Memory B cell (primary cell): ENCODE measurements at regions not wholly inside any gene's neighbourhood (a gene's known extent, or its start where the extent isn't known, plus 50 kb on each side); places are given as distances from the start of the nearest gene placed in this dataset.
"Not testable (repeated sequence)": the region's sequence is repeated elsewhere in the genome, so short reads cannot be mapped to it uniquely, and the experiment has no call there.

Experiments
- ATAC-seq: fragments of 150-1000 bp; cut with Tn5 transposase; 2 replicates; pipeline ENCODE4 v1.10.0; 2021; ENCODE audit warnings: low read depth, mild to moderate bottlenecking, moderate library complexity
- DNase-seq, 2 donors: peaks; one replicate each; pipeline ENCODE4 v3.0.0; 2022; ENCODE audit warnings: low spot score in 2 of 2
- H3K27ac Mint-ChIP-seq: one replicate; pipeline ENCODE4 v1.8.0; 2022; ENCODE audit warnings: mild to moderate bottlenecking, moderate library complexity, mixed read lengths
- H3K27me3 Mint-ChIP-seq: one replicate; pipeline ENCODE4 v1.8.0; 2022; ENCODE audit warnings: mixed read lengths
- H3K36me3 Mint-ChIP-seq: one replicate; pipeline ENCODE4 v1.8.0; 2022; ENCODE audit warnings: mild to moderate bottlenecking, mixed read lengths
- H3K4me1 Mint-ChIP-seq: one replicate; pipeline ENCODE4 v1.8.0; 2022; ENCODE audit warnings: mixed read lengths
- H3K4me3 Mint-ChIP-seq: one replicate; pipeline ENCODE4 v1.8.0; 2022; ENCODE audit warnings: mild to moderate bottlenecking, moderate library complexity, mixed read lengths
- H3K9me3 Mint-ChIP-seq: one replicate; pipeline ENCODE4 v1.8.0; 2022; ENCODE audit warnings: mixed read lengths

GRCh38 chr15:93345981-93346380 lies 257.0 kb upstream of the RGMA start:
- Mint-ChIP-seq H3K4me3 (no peak overlapping the region), H3K27ac (no peak overlapping the region), H3K4me1 (no peaks in the 10 kb centered on the region), H3K36me3 (no peaks in the 10 kb centered on the region), H3K9me3 (peaks cover 4% of the 10 kb centered on the region), H3K27me3 (peaks cover 6% of the 10 kb centered on the region)
- no peak for ATAC-seq
- no peak for DNase-seq

GRCh38 chr15:93343402-93343801 lies 254.4 kb upstream of the RGMA start:
- H3K27me3 Mint-ChIP-seq, H3K27ac Mint-ChIP-seq, H3K4me3 Mint-ChIP-seq, H3K9me3 Mint-ChIP-seq, DNase-seq, H3K4me1 Mint-ChIP-seq, H3K36me3 Mint-ChIP-seq, ATAC-seq: not testable (repeated sequence)

DNA sequence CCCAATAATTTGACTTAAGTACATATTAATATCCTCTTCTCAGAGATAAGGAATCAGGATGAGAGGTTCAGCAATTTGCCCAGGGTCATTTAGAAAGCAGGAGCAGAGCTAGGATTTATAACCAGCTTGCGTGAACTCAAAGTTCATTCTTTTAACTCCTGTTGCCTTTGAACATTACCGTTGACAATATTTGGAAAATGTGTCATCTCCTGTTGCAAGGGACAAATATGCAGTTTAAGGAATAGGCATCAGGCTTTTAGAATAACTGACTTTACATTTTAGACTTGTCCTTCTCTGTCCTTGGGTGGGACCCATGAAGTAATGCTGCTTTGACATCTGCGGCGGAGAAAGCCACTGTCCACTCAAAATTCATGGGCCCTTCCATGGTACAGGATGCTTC lies 252.2 kb upstream of the RGMA start:
- DNase-seq (no peak), ATAC-seq (no peak)
- Mint-ChIP-seq H3K36me3 (peaks cover 2% of the 10 kb centered on the region), H3K4me1 (no peaks in the 10 kb centered on the region), H3K27me3 (peaks cover 4% of the 10 kb centered on the region), H3K9me3 (peaks cover 4% of the 10 kb centered on the region), H3K4me3 (no peak overlapping the region), H3K27ac (no peak overlapping the region)

DNA sequence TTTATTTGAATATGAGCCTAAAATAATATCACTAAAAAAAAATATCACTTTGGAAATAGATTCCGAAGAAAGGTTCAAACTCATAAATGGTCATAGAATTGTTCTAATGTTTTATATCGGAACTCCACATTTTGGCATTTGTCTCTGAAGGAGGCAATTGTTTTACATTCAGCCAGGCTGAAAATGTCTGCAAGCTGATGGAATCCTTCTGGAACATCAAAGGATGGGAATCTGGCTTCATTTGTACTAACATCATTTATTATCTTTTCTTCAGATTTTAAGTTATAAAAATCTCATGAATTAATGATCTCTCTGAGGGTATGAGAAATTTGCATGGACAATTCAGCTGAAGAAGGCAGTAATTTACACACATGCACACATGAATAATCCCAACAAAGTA lies 251.4 kb upstream of the RGMA start:
- no peak overlapping the region for H3K4me3 Mint-ChIP-seq
- DNase-seq: no peak
- H3K27ac Mint-ChIP-seq: no peak overlapping the region
- peaks cover 2% of the 10 kb centered on the region for H3K36me3 Mint-ChIP-seq
- ATAC-seq: no peak
- H3K27me3 Mint-ChIP-seq: peaks cover 4% of the 10 kb centered on the region
- peaks cover 4% of the 10 kb centered on the region for H3K9me3 Mint-ChIP-seq
- H3K4me1 Mint-ChIP-seq: no peaks in the 10 kb centered on the region

DNA sequence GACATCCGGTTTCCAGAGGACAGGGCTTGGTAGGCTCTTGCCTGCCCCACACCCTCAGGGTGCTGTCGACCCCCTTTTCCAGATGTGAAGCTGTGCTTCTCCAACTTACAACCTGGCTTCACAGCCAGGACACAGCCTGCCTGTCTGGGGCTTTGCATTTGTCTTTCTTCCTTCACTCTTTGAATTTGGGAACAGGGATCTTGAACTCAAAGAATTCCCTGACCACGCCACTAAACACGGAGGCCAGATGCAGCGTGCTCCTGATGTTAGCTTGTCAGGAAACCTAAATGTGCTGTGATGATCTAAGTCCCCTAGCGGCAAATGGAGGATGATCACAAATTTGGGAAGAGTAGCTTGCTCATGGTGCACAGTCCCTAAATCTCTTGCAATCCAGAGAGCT lies 244.8 kb upstream of the RGMA start:
- Mint-ChIP-seq H3K36me3 (no peaks in the 10 kb centered on the region), H3K4me3 (no peak overlapping the region), H3K27me3 (peaks cover 4% of the 10 kb centered on the region), H3K27ac (no peak overlapping the region), H3K4me1 (peaks cover 2% of the 10 kb centered on the region), H3K9me3 (no peaks in the 10 kb centered on the region)
- DNase-seq: no peak
- ATAC-seq: no peak

DNA sequence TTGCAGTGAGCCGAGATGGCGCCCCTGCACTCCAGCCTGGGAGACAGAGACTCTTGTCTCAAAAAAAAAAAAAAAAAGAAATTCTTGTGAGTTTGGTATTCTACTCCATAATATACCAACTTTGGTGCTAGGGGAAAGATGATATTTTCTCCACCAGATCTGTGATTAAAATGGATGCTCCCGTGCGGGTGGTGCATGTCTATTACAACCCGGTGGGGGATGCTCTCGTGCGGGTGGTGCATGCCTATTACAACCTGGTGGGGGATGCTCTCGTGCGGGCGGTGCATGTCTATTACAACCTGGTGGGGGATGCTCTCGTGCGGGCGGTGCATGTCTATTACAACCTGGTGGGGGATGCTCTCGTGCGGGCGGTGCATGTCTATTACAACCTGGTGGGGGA lies 244.1 kb upstream of the RGMA start:
- H3K9me3 Mint-ChIP-seq, H3K36me3 Mint-ChIP-seq, H3K4me1 Mint-ChIP-seq, H3K4me3 Mint-ChIP-seq, DNase-seq, H3K27me3 Mint-ChIP-seq, H3K27ac Mint-ChIP-seq, ATAC-seq: not testable (repeated sequence)

DNA sequence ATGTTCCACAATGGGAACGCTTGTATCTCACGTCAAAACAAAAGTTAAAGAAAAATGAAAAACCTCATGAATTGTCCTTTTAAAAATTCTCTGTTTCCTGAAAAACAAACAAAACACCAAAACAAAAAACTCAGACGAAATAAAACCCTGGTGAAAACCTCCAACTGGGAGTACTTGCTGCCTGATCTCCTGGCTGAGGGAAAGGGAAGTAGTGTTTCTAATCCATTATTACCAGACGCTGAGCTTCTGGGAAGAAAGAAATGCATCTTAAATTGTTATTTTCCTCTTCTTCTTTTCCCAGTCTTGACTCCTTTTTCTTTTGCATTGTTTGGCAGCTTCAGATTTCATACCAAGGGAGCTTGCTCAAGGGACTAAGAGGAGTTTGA lies 243.2 kb upstream of the RGMA start:
- no peak for DNase-seq
- peaks cover 4% of the 10 kb centered on the region for H3K27me3 Mint-ChIP-seq
- no peaks in the 10 kb centered on the region for H3K36me3 Mint-ChIP-seq
- H3K4me3 Mint-ChIP-seq: no peak overlapping the region
- peaks cover 2% of the 10 kb centered on the region for H3K4me1 Mint-ChIP-seq
- no peak for ATAC-seq
- no peak overlapping the region for H3K27ac Mint-ChIP-seq
- no peaks in the 10 kb centered on the region for H3K9me3 Mint-ChIP-seq

- no peak for DNase-seq
- no peaks in the 10 kb centered on the region for H3K9me3 Mint-ChIP-seq
- no peaks in the 10 kb centered on the region for H3K36me3 Mint-ChIP-seq
- H3K4me1 Mint-ChIP-seq: peaks cover 2% of the 10 kb centered on the region
- no peak overlapping the region for H3K4me3 Mint-ChIP-seq
- H3K27ac Mint-ChIP-seq: no peak overlapping the region
- ATAC-seq: no peak
- peaks cover 5% of the 10 kb centered on the region for H3K27me3 Mint-ChIP-seq
Measured at GRCh38 chr15:93331545-93332167, 242.6 kb upstream of the RGMA start.

DNA sequence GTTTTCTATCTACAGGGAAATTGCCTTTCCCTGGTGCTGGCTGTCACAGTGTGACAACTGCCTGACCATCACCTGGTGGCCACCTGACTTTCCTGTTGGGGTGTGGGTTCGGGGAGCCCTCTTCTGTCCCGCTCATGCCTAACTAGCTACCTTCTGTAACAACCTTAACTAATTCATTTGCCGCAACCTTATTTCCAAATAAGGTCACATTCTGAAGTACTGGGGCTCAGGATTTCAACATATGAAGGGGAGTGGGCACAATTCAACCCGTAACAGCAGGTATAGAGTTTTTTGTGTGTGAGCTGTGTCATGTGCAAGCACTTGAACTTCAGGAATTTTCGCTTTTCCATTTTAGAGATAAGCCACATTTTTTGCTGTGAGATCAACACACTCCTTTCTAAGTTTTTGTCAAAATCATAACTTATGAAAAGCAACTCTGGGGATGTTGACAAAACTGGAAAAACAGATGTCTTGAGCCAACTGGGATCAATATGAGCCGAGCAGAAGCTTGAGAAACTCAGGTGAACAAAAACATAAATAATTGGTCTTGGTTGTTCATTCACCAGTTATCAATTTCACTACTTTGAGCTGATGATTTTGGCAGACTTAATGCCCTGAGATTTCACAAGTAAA lies 242.0 kb upstream of the RGMA start:
- Mint-ChIP-seq H3K27ac (no peak overlapping the region), H3K36me3 (no peaks in the 10 kb centered on the region), H3K27me3 (peaks cover 6% of the 10 kb centered on the region), H3K4me3 (no peak overlapping the region), H3K4me1 (peaks cover 2% of the 10 kb centered on the region), H3K9me3 (no peaks in the 10 kb centered on the region)
- no peak for DNase-seq
- no peak for ATAC-seq

DNA sequence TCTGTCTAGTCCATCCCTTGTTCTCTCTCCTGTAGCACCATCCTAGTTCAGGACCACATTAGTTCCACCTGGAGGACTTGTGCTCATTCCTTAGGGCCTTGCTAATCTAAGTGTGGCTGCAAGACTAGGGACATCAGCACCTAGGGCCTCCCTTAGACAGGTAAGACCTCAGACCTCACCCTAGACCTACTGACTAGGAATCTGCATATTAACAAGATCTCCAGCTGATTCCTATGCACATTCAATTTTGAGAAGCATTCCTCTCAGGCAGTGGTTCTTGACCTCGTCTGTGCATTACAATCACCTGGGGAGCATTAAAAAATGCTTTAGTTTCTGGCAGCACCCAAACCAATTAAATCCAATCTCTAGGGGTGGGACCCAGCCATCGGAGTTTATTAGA lies 238.4 kb upstream of the RGMA start:
- no peak for DNase-seq
- H3K36me3 Mint-ChIP-seq: no peaks in the 10 kb centered on the region
- no peak for ATAC-seq
- peaks cover 1% of the 10 kb centered on the region for H3K27me3 Mint-ChIP-seq
- H3K4me3 Mint-ChIP-seq: no peak overlapping the region
- no peaks in the 10 kb centered on the region for H3K9me3 Mint-ChIP-seq
- no peaks in the 10 kb centered on the region for H3K4me1 Mint-ChIP-seq
- no peak overlapping the region for H3K27ac Mint-ChIP-seq

DNA sequence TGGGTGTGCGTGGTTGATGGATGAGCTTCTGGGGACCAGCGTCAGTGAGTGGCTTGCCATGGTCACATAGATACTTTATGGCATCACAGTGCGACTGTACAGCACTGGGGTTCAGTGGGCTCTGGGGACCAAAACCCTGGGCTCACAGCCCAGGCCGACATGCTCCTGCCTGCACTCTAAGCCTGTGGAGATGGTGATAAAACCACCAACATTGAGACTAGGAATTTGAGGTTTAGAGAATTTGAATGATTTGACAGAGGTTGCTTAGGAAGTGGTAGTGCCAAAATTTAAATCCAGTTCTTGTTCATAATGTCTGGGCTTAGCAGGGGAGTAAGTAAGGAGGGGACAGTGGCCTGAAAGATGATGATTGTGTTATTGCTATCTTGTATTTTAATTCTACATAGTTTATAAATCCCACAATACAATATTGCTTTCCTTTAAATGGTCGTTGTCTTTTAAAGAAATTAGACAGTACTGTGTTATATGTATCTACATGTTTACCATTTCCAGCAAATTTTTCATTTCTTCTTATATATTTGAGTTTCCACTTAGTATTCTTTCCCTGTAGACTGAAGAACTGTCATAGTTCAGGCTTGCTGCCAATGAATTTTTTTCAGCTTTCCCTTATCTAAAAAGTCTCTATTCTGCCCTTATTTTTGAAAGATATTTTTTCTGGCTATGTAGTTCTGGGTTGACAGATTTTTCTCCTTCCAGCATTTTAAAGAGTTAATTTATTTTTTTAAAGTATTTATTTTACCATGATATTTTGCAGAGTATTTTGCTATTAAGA lies 235.4 kb upstream of the RGMA start:
- no peak for DNase-seq
- ATAC-seq: no peak
- Mint-ChIP-seq H3K4me3 (no peak overlapping the region), H3K27ac (no peak overlapping the region), H3K36me3 (no peaks in the 10 kb centered on the region), H3K4me1 (no peaks in the 10 kb centered on the region), H3K27me3 (peaks cover 1% of the 10 kb centered on the region), H3K9me3 (no peaks in the 10 kb centered on the region)

- ATAC-seq (no peak), DNase-seq (no peak)
- no peak overlapping the region for H3K27ac Mint-ChIP-seq
- H3K27me3 Mint-ChIP-seq: peaks cover 1% of the 10 kb centered on the region
- H3K4me3 Mint-ChIP-seq: no peak overlapping the region
- no peaks in the 10 kb centered on the region for H3K4me1 Mint-ChIP-seq
- H3K9me3 Mint-ChIP-seq: no peaks in the 10 kb centered on the region
- no peaks in the 10 kb centered on the region for H3K36me3 Mint-ChIP-seq
Measured at GRCh38 chr15:93321881-93322282, 232.9 kb upstream of the RGMA start.

DNA sequence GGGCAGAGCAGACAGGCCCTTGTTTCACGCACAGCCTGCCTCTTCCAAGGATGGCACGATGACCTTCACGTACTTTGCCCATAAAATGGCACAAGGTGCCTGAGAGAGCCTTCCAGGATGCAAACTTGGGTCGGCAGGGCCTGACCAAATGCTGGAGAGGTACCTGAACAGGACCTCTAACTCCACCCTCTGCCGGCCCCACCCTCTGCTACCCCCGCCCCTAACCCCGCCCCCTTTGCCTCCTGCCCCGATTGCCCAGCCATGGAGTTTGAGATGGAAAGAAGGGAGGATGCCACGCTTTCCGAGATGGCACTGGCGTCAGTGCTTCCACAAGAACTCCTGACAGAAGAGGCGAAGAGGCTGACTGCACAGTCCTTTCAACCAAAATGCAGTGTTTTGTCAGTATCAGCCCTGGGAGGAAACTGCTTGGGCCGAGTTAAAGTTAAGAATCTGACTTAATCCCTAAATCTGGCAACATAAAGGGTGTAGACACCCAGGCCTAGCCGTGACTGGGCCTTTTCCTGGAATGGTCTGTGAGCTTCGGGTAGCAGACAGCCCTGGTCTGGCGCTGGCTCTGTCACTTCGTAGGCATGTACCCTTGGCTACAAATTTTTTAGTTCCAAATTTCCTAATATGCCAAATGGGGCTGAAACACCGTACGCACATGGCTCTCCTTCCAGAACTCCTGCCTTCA lies 230.3 kb upstream of the RGMA start:
- DNase-seq (no peak), ATAC-seq (no peak)
- Mint-ChIP-seq H3K27ac (no peak overlapping the region), H3K9me3 (peaks cover 6% of the 10 kb centered on the region), H3K4me3 (no peak overlapping the region), H3K27me3 (peaks cover 4% of the 10 kb centered on the region), H3K36me3 (no peaks in the 10 kb centered on the region), H3K4me1 (no peaks in the 10 kb centered on the region)

- peaks cover 2% of the 10 kb centered on the region for H3K4me1 Mint-ChIP-seq
- no peak overlapping the region for H3K27ac Mint-ChIP-seq
- ATAC-seq (no peak), DNase-seq (no peak)
- H3K4me3 Mint-ChIP-seq: no peak overlapping the region
- H3K9me3 Mint-ChIP-seq: peaks cover 8% of the 10 kb centered on the region
- H3K27me3 Mint-ChIP-seq: peaks cover 4% of the 10 kb centered on the region
- H3K36me3 Mint-ChIP-seq: peaks cover 2% of the 10 kb centered on the region
Measured at GRCh38 chr15:93317772-93318171, 228.8 kb upstream of the RGMA start.
